Activated naive CD4-positive, alpha-beta T cell treated with anti-CD3 and anti-CD28 coated beads for 36 hours (primary cell): ENCODE measurements at regions not wholly inside any gene's neighbourhood (a gene's known extent, or its start where the extent isn't known, plus 50 kb on each side); places are given as distances from the start of the nearest gene placed in this dataset.
A peak's percentile ranks its signal among the peaks of the same experiment; 100 is the strongest.

Experiments used
- CTCF ChIA-PET: fragments of 350-600 bp; sonication (Branson Sonifier 250); formaldehyde crosslinking; loops from one replicate; lab custom pipeline; 2021; ENCODE audit warnings: antibody characterized with exemption; lab: Charles Lee
- DNase-seq: peaks from one replicate; pipeline ENCODE4 v3.0.0-alpha.2; 2020
- H3K27ac Mint-ChIP-seq: one replicate; pipeline ENCODE4 v1.8.0; 2021; ENCODE audit warnings: mild to moderate bottlenecking, mixed read lengths
- H3K27me3 Mint-ChIP-seq: one replicate; pipeline ENCODE4 v1.8.0; 2021; ENCODE audit warnings: low read depth, mixed read lengths
- H3K36me3 Mint-ChIP-seq: one replicate; pipeline ENCODE4 v1.8.0; 2021; ENCODE audit warnings: low read depth, mixed read lengths
- H3K4me1 Mint-ChIP-seq: one replicate; pipeline ENCODE4 v1.8.0; 2021; ENCODE audit warnings: low read depth, mixed read lengths
- H3K4me3 Mint-ChIP-seq: one replicate; pipeline ENCODE4 v1.8.0; 2021; ENCODE audit warnings: mild to moderate bottlenecking, moderate library complexity, mixed read lengths
- H3K9me3 Mint-ChIP-seq: one replicate; pipeline ENCODE4 v1.8.0; 2021; ENCODE audit warnings: mixed read lengths
- intact Hi-C: fragments of 100-400 bp; cut with micrococcal nuclease; formaldehyde crosslinking; loops from one replicate; pipeline ENCODE4 v1.15.1; 2023

- H3K36me3 Mint-ChIP-seq, result no peaks in the 10 kb centered on the region
- no peaks in the 10 kb centered on the region for H3K4me1 Mint-ChIP-seq
- no peak for DNase-seq
- H3K4me3 Mint-ChIP-seq, result no peak overlapping the region
- peaks cover 6% of the 10 kb centered on the region for H3K9me3 Mint-ChIP-seq
- no peaks in the 10 kb centered on the region for H3K27me3 Mint-ChIP-seq
- CTCF ChIA-PET, result no interaction called here
- intact Hi-C loops, result no loop called here
- H3K27ac Mint-ChIP-seq, result no peak overlapping the region
Observed at GRCh38 chr18:34431042-34431441, 206.3 kb upstream of the NOL4 start.

DNA sequence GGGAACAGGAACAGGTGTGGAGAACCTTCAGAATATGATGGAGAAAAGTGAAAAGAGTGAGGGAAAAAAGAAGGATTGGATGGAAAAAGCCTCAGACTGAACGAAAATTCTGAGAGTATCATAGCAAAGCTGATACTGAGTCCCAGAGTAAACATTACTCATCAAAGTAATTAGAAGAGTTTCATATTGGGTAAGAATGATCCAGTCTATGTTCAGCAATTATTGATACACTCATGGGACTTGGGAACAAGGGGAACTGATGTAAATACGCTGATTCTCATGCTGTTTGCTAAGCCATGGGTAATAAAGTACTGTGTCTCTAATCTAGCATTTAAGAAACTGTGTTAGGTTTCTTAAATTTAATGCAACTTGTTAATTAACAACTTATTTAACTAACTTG lies 219.9 kb upstream of the NOL4 start:
- CTCF ChIA-PET, result no interaction called here
- no peak overlapping the region for H3K27ac Mint-ChIP-seq
- H3K27me3 Mint-ChIP-seq, result no peaks in the 10 kb centered on the region

GRCh38 chr18:34448662-34449061 lies 223.9 kb upstream of the NOL4 start:
- H3K4me1 Mint-ChIP-seq, result no peaks in the 10 kb centered on the region
- CTCF ChIA-PET, result no interaction called here
- DNase-seq, result no peak
- no peaks in the 10 kb centered on the region for H3K36me3 Mint-ChIP-seq
- peaks cover 1% of the 10 kb centered on the region for H3K9me3 Mint-ChIP-seq
- no peak overlapping the region for H3K4me3 Mint-ChIP-seq
- no peaks in the 10 kb centered on the region for H3K27me3 Mint-ChIP-seq
- intact Hi-C loops, result no loop called here
- H3K27ac Mint-ChIP-seq, result no peak overlapping the region

More for the DNA sequence above, 219.9 kb upstream of the NOL4 start:
- no peaks in the 10 kb centered on the region for H3K4me1 Mint-ChIP-seq
- H3K4me3 Mint-ChIP-seq, result no peak overlapping the region
- intact Hi-C loops, result no loop called here
- H3K9me3 Mint-ChIP-seq, result peaks cover 1% of the 10 kb centered on the region
- no peaks in the 10 kb centered on the region for H3K36me3 Mint-ChIP-seq
- no peak for DNase-seq

- H3K9me3 Mint-ChIP-seq, result peaks cover 6% of the 10 kb centered on the region
- DNase-seq, result no peak
- no peaks in the 10 kb centered on the region for H3K27me3 Mint-ChIP-seq
- H3K4me1 Mint-ChIP-seq, result no peaks in the 10 kb centered on the region
- H3K4me3 Mint-ChIP-seq, result no peak overlapping the region
- no peak overlapping the region for H3K27ac Mint-ChIP-seq
- intact Hi-C loops, result no loop called here
- H3K36me3 Mint-ChIP-seq, result no peaks in the 10 kb centered on the region
- CTCF ChIA-PET, result no interaction called here
Observed at GRCh38 chr18:34457761-34458160, 233.0 kb upstream of the NOL4 start.

- intact Hi-C loops, result no loop called here
- Mint-ChIP-seq H3K4me3 (no peak overlapping the region), H3K27ac (no peak overlapping the region), H3K9me3 (peaks cover 6% of the 10 kb centered on the region), H3K4me1 (no peaks in the 10 kb centered on the region), H3K36me3 (no peaks in the 10 kb centered on the region), H3K27me3 (no peaks in the 10 kb centered on the region)
- CTCF ChIA-PET, result no interaction called here
- no peak for DNase-seq
Observed at GRCh38 chr18:34458410-34458977, 233.8 kb upstream of the NOL4 start.

DNA sequence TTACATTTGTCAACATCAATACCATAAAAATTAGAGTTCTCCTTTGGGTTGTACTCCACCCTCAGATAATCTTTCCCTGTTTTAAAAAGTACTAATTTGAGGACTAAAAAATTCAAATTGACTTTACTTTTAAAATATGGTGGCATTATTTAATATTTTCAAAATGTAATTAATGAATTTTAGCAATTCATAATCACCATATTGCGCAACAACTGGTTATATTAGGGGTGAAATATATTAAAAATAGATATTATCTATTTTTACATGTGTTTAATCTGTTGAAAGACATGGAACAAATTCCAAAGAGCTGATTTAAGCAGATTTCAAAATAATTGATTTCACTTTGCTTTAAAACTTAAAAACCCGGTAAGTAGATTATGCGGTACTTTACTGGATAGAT lies 236.6 kb upstream of the NOL4 start:
- intact Hi-C loops, result no loop called here
- H3K9me3 Mint-ChIP-seq, result peaks cover 7% of the 10 kb centered on the region
- no peaks in the 10 kb centered on the region for H3K27me3 Mint-ChIP-seq
- CTCF ChIA-PET, result no interaction called here
- no peak overlapping the region for H3K27ac Mint-ChIP-seq
- DNase-seq, result no peak
- no peaks in the 10 kb centered on the region for H3K4me1 Mint-ChIP-seq
- H3K4me3 Mint-ChIP-seq, result no peak overlapping the region
- no peaks in the 10 kb centered on the region for H3K36me3 Mint-ChIP-seq

DNA sequence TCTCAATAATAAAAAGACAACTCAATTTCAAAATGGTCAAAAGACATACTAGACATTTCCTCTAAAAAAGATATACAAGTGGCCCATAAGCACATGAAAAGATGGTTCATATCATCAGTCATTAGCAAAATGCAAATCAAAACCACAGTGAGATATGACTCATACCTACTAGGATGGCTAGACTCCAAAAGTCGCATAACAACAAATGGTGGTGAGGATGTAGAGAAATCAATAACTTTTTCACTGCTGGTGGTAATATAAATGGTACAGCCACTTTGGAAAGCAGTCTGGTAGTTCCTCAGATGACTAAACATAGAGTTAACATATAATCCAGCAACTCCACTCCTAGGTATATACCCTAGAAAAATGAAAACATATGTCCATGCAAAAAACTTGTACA lies 242.3 kb upstream of the NOL4 start:
- CTCF ChIA-PET, result no interaction called here
- intact Hi-C loops, result no loop called here
- H3K9me3 Mint-ChIP-seq, result peaks cover 3% of the 10 kb centered on the region
- H3K27ac Mint-ChIP-seq, result no peak overlapping the region
- H3K4me1 Mint-ChIP-seq, result no peaks in the 10 kb centered on the region
- no peaks in the 10 kb centered on the region for H3K36me3 Mint-ChIP-seq
- no peak overlapping the region for H3K4me3 Mint-ChIP-seq
- no peaks in the 10 kb centered on the region for H3K27me3 Mint-ChIP-seq
- DNase-seq, result no peak

DNA sequence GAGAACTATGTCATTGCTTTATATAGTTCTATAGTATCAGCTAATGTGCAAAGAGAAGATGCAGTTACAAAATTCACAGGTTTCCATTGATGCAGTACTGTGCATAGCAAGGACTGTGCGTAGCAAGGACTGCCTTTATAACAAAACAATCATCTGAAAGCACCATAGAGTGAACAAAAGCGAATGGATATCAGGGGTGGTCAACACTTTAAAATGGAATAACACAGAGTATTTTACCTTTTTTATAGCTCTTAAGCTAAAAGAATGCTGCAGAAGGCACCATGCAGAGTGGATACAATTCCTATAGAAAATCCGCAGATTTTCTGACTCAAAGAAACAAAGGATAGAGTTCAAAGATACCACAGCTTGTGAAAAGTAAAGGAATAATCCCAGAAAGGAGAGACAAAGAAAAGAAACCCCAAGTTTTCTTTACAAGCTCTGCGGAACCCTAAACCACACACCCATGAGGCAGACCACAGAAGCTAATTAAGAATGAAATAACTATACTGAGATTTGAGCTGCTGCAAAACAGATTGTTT lies 229.9 kb upstream of the DTNA start:
- Mint-ChIP-seq H3K4me3 (no peak overlapping the region), H3K27ac (no peak overlapping the region), H3K36me3 (no peaks in the 10 kb centered on the region), H3K9me3 (peaks cover 5% of the 10 kb centered on the region), H3K27me3 (no peaks in the 10 kb centered on the region), H3K4me1 (no peaks in the 10 kb centered on the region)
- intact Hi-C loops, result no loop called here
- CTCF ChIA-PET, result no interaction called here
- no peak for DNase-seq

DNA sequence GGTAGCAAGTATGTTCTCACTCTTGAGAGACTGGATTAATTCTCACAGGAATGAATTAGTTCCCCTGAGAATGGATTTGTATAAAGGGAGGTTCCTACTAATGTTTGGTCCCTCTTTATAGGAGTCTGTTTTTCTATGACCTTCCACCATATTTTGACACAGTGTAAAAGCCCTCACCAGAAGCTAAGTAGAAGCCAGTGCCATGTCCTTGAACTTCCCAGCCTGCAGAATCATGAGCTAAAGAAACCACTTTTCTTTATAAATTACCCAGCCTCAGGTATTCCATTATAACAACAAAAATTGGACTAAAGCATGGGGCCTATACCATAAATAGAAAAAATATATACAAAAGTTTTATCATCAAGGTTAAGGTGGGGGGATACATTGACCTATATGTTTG lies 227.9 kb upstream of the DTNA start:
- intact Hi-C loops, result no loop called here
- peaks cover 5% of the 10 kb centered on the region for H3K9me3 Mint-ChIP-seq
- H3K4me1 Mint-ChIP-seq, result no peaks in the 10 kb centered on the region
- H3K27me3 Mint-ChIP-seq, result no peaks in the 10 kb centered on the region
- H3K4me3 Mint-ChIP-seq, result no peak overlapping the region
- CTCF ChIA-PET, result no interaction called here
- no peaks in the 10 kb centered on the region for H3K36me3 Mint-ChIP-seq
- no peak for DNase-seq
- H3K27ac Mint-ChIP-seq, result no peak overlapping the region

- H3K36me3 Mint-ChIP-seq, result no peaks in the 10 kb centered on the region
- no peak for DNase-seq
- H3K27me3 Mint-ChIP-seq, result no peaks in the 10 kb centered on the region
- CTCF ChIA-PET, result no interaction called here
- H3K4me3 Mint-ChIP-seq, result no peak overlapping the region
- peaks cover 5% of the 10 kb centered on the region for H3K9me3 Mint-ChIP-seq
- H3K27ac Mint-ChIP-seq, result no peak overlapping the region
- intact Hi-C loops, result no loop called here
- no peaks in the 10 kb centered on the region for H3K4me1 Mint-ChIP-seq
Observed at GRCh38 chr18:34483198-34483597, 226.9 kb upstream of the DTNA start.

- no peaks in the 10 kb centered on the region for H3K9me3 Mint-ChIP-seq
- CTCF ChIA-PET, result no interaction called here
- DNase-seq, result no peak
- intact Hi-C loops, result no loop called here
- H3K4me3 Mint-ChIP-seq, result no peak overlapping the region
- no peaks in the 10 kb centered on the region for H3K36me3 Mint-ChIP-seq
- H3K4me1 Mint-ChIP-seq, result peaks cover 3% of the 10 kb centered on the region
- peaks cover 22% of the 10 kb centered on the region for H3K27me3 Mint-ChIP-seq
- H3K27ac Mint-ChIP-seq, result no peak overlapping the region
Observed at GRCh38 chr18:34491719-34492118, 218.4 kb upstream of the DTNA start.

DNA sequence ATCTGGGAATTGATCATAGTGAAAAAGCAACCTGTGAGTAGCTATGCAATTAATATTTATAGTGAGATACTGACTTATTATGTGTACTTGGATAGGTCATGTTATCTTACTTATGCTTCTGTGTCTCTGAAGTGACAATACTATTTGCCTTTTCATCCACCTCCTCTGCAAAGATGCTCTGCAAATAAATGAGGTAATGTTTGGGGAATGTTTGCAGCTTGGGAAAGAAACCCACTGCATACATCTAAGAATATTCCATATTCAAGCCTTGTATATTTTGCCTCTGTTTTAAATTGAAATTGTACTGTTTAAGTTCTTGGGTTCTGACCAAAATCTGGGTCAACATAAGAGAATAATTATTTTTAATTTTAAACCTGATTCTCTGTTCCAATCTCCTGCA lies 217.4 kb upstream of the DTNA start:
- Mint-ChIP-seq H3K36me3 (no peaks in the 10 kb centered on the region), H3K27me3 (peaks cover 22% of the 10 kb centered on the region), H3K9me3 (no peaks in the 10 kb centered on the region), H3K4me3 (no peak overlapping the region), H3K4me1 (peaks cover 3% of the 10 kb centered on the region), H3K27ac (no peak overlapping the region)
- CTCF ChIA-PET, result no interaction called here
- intact Hi-C loops, result no loop called here
- DNase-seq, result no peak

- Mint-ChIP-seq H3K9me3 (no peaks in the 10 kb centered on the region), H3K27ac (no peak overlapping the region), H3K36me3 (no peaks in the 10 kb centered on the region), H3K4me3 (peak overlapping the region; percentile 38), H3K4me1 (peaks cover 3% of the 10 kb centered on the region), H3K27me3 (peaks cover 22% of the 10 kb centered on the region)
- CTCF ChIA-PET, result no interaction called here
- peak; percentile 37 for DNase-seq
- intact Hi-C loops, result no loop called here
Observed at GRCh38 chr18:34493099-34493544, 217.0 kb upstream of the DTNA start.
